GM19397 (cell line): ENCODE measurements at regions not wholly inside any gene's neighbourhood (a gene's known extent, or its start where the extent isn't known, plus 50 kb on each side); places are given as distances from the start of the nearest gene placed in this dataset.
"Not testable (repeated sequence)": the region's sequence is repeated elsewhere in the genome, so short reads cannot be mapped to it uniquely, and the experiment has no call there.

Experiments used
- ATAC-seq: cut with Tn5 transposase; IDR thresholded peaks from one replicate; pipeline ENCODE4 v1.9.1; 2021; ENCODE audit warnings: mild to moderate bottlenecking, moderate library complexity; ENCODE audit not compliant: unreplicated experiment

DNA sequence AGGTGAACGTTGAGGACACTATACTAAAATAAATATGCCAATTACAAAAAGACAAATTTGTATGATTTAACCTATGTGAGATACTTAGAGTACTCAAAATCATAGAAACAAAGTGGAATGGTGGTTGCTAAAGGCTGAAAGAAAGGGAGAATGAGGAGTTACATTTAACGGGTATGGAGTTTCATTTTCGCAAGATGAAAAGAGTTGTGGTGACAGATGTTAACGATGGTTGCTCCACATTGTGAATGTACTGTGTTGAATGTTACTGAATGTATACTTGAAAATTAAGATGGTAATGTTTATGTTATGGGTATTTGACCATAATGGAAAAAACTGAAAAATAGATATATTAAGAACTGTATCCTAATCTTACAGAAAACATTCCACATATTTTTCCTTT is 51.3 kb upstream of the MOCS2 start:
- no peak for ATAC-seq

GRCh38 chr5:53161876-53162275 is 52.3 kb upstream of the MOCS2 start:
- no peak for ATAC-seq

DNA sequence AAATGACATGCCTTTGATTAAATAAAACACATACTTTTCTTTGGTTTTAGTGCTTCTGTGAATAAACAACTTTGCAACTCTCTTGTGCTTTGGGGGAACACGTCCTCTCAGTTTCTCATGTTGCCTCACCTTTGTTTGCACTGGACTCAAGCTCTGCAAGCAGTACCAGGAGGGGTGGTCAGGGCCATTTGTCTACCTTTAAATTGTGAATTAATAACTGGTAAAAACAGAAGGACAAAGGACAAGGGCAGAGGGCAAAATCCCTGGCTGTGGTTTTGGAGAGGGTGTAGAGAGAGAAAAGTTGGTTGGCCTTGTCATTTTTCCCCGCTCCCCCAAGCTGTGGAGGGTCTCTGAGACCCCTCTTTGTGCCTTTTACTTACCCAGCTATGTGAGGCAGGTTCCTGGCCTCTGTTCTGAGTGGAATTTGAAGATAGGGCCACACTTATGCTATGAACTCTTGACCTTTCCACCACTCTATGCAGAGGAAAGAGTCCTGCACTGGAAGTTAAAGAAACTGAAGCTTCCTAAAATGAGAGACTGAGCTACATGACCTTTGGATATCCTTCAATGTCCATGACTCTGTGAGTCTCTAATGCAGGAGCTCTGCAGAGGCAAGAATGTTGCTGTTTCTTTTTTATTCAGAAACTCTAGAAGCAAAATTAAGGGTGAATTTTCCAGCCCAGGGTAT is 55.1 kb upstream of the MOCS2 start:
- ATAC-seq: no peak

- ATAC-seq: no peak
Observed at GRCh38 chr5:53165431-53166182, 56.0 kb upstream of the MOCS2 start.

DNA sequence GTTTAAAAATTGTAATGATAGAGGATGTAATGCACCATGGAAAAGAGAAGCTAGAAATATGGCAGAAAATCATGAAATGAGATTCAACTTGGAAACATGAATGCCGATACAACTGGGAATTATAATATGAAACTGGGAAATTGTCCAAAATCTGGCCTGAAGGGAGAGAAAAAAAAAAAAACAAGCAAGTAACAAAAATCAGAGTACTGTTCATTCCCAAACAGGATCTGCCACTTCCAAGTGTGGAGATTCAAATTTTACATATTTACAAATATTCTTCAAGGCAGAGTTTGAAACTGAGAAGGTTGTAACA is 56.6 kb upstream of the MOCS2 start:
- no peak for ATAC-seq

DNA sequence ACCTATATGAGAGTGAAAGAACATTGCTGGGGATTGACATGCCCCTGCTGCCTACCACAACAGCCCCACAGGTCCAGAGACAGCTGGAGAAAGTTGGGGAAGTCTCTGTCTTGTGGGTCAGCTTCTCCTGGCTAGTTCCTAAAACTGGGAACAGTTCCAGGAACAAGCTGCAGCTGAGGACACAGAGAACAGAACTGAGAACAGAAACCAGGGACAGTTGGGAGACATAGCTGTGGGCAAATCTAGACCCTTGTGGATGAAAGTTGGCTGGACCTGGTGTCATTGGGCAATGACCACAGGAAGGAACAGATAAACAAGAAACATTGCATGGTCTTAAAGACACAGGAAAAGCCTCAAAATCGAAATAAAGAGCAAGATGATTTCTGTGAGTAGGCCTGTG is 58.3 kb upstream of the MOCS2 start:
- no peak for ATAC-seq

DNA sequence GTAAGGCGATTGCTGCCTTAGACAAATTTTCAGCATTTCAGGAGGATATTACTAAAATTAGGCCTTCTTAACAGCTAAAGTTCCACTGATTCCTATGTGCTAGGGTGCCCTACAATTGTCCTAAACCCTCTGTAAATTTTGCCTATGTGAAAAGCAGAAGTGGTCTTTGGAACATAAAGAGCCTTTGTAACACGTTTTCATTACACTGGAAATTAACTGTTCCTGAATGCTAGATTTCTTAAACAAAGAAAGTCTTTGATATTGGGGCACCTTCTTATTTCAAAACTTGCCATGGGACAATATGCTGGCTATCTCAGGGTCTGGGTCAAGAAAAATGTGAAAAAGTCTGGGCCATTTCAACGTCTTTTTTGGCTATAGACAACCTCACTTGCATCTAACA is 60.4 kb upstream of the MOCS2 start:
- no peak for ATAC-seq

- no peak for ATAC-seq
Observed at GRCh38 chr5:53170746-53171349, 61.3 kb upstream of the MOCS2 start.

DNA sequence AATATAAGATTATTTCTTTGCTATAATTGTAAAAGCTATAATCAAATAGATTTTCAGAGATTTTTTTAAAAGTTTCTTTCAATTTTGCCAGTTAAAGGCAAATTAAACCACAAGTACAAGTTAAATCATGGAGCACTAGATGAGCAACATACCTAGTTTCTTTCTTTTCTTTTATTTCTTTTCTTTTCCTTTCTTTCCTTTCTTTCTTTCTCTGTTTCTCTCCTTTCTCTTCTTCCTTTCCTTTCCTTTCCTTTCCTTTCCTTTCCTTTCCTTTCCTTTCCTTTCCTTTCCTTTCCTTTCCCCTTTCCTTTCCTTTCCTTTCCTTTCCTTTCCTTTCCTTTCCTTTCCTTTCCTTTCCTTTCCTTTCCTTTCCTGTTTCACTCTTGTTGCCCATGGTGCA is 62.5 kb upstream of the MOCS2 start:
- not testable (repeated sequence) for ATAC-seq

- no peak for ATAC-seq
Observed at GRCh38 chr5:53172630-53173029, 63.1 kb upstream of the MOCS2 start.

- no peak for ATAC-seq
Observed at GRCh38 chr5:53173083-53173482, 63.5 kb upstream of the MOCS2 start.

DNA sequence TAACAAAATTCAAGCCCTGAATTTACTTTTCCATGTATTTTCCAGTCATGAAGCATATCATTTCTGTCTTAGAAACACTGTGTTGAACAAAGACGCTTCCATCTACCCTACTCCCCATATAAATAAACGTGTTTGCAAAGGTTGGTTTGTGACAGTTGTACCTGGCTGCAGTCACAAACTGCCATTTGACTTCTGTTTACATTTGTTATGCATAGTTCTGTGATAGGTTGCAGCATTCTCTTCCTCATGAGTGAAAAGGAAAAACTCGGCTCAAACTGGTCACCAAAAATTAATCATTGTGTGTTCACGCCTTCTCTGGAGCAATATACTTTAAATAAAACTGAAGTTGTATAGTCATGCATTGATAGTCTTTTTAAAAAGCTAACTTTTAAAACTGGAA is 69.3 kb upstream of the MOCS2 start:
- ATAC-seq: no peak

GRCh38 chr5:53179691-53180090 is 70.1 kb upstream of the MOCS2 start:
- no peak for ATAC-seq

DNA sequence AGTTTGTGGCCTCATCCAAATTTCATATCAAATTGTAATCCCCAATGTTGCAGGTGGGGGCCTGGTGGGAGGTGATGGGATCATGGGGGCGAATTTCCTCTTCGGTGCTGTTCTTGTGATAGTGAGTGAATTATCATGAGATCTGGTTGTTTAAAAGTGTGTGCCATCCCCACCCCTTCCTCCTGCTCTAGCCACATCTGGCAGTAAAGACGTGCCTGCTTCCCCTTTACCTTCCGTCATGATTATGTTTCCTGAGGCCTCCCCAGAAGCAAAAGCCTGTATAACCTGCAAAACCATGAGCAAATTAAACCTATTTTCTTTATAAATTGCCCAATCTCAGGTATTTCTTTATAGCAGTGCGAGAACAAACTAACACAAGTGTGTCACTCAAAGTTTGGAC is 71.0 kb upstream of the MOCS2 start:
- ATAC-seq: no peak

DNA sequence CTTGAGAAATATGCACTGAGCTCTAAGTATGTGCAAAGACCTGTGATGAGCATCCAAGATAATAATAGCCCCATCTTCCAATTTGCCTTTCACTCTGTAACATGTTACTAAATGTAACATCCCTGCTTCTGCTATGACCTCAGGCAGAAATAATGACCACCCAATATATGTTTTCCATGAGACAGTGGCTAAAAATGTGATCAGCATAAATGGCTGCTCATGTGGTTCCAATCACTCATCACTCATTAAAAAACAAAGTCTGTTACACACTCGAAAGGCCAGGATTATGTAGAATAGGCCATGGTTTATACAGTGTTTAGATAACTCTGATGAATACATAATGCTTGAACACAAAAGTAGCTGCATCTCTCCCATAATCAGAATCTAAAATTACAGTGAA is 71.4 kb upstream of the MOCS2 start:
- no peak for ATAC-seq

- no peak for ATAC-seq
Observed at GRCh38 chr5:53183880-53184279, 74.3 kb upstream of the MOCS2 start.

DNA sequence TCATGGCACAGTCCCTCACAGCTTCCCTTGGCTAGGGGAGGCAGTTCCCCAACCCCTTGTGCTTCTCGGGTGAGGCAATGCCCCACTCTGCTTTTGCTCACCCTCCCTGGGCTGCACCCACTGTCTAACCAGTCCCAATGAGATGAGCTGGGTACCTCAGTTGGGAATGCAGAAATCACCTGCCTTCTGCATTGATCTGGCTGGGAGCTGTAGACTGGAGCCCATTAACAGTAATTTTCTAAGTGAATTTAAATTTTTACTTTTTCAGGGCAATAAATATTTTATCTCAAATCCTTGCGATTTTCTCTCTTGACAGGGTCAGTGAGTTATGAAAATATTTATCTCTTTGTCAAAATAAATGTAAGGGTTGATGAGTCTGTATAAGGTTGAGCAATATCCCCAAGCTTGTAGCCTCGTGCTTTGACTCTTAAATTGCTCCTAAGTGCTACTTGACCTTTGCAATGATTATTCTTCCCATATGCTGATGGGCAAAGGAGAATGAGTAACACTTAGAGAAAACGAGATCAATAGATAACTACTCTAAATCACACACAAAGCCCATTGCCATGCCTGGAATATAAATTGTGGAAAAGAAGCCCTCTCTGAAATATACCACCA is 82.1 kb upstream of the MOCS2 start:
- ATAC-seq: no peak

DNA sequence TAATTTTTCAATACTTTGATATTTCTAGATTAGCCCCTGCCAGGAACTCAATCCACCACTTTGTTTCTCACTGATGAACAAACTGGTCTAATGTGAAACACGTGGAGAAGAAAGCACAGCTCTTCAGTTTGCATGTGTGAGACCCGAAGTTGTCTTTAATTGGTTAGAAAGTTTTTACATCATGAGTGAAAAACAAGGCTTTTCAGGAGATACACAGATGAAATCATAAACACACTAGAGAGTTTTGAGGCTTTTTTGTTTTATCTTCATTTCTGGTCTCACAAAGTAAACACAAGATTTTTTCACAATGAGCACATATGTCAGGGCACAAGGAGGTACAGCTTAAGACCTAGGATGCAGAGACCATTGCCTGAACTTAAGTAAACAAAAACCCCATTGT is 84.5 kb upstream of the MOCS2 start:
- ATAC-seq: no peak

DNA sequence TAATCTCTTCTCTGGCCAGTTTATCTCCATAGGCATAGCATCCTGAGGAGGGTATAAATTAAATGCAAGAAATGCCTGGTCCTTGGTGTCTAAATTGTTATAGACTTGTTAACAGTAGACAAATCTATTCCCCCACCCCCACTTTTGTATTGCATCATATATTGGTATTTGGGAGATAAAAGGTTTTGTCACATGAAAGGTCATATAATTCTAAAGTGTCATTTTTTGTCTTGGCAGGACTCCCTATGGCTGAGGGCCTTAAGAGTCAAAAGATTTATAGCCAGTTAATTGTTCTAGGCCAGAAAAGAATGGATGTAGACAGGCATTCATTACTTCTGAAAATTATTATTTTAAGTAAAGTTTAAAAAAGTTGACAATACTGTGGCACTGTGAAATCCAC is 90.3 kb upstream of the MOCS2 start:
- no peak for ATAC-seq

DNA sequence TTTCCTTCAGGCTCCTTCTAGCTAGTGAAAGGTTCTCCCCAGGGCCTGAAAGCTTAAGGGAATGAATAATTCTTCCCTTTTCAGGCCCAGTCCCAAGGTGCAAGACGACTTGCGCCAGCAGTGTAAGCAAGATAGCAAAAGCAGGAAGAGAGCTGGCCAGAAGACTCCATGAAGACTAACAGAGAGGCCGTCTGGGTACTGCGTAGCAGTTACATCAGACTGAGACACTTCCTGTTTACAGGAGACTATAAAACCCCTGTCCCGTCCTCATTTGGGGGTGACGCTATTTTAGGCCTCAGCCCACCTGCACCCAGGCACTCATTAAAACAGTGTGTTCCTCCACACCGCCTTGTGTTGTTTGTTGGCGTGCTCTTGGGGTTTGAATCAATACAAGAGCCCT is 90.7 kb upstream of the MOCS2 start:
- no peak for ATAC-seq

DNA sequence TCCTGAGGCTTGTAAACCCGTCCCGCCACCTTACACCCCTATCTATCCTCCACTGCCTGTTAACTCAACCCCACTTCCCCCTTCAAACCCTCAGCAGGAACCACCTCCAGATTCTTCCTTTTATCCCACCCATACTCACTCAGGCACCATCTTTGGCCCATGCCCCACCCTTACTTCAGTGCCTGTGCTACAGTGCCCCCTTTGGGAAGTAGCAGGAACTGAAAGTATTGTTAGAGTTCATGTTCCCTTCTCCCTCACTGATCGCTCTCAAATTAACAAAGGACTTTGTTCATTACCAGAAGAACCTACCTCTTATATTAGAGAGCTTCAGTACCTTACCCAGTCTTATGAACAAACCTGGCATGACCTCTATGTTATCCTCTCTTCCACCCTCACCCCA is 92.2 kb upstream of the MOCS2 start:
- no peak for ATAC-seq

- ATAC-seq: no peak
Observed at GRCh38 chr5:53206562-53206961, 97.0 kb upstream of the MOCS2 start.
